ENCODE measurements at regions not wholly inside any gene's neighbourhood (a gene's known extent, or its start where the extent isn't known, plus 50 kb on each side); places are given as distances from the start of the nearest gene placed in this dataset.

DNA sequence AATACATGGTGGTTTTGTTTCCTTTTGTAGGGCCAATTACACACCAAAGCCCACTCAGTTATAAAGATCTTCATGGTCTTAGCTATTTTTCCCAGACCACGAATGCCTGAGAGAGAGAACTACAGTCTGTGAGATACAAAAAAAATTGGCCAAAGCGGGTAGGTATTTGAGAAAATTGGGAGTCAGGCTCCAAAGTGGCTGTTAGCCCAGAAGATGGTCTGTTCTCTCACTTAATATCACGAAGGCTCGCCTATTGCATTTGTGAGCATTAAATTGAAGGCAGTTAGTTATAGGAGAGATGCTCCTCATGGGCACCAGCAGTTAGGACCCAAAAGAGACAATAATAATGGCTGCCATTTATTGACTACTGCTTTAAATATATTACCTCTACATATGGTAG is 342.7 kb downstream of the PLPP3 start:
- TF ChIP-seq EP300 (IDR thresholded peaks at IDR 0.05), result no peak
- TF ChIP-seq POLR2A (IDR thresholded peaks at IDR 0.05), result no peak
- TF ChIP-seq, protein P1, sequence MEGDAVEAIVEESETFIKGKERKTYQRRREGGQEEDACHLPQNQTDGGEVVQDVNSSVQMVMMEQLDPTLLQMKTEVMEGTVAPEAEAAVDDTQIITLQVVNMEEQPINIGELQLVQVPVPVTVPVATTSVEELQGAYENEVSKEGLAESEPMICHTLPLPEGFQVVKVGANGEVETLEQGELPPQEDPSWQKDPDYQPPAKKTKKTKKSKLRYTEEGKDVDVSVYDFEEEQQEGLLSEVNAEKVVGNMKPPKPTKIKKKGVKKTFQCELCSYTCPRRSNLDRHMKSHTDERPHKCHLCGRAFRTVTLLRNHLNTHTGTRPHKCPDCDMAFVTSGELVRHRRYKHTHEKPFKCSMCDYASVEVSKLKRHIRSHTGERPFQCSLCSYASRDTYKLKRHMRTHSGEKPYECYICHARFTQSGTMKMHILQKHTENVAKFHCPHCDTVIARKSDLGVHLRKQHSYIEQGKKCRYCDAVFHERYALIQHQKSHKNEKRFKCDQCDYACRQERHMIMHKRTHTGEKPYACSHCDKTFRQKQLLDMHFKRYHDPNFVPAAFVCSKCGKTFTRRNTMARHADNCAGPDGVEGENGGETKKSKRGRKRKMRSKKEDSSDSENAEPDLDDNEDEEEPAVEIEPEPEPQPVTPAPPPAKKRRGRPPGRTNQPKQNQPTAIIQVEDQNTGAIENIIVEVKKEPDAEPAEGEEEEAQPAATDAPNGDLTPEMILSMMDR (IDR thresholded peaks at IDR 0.05), result no peak

DNA sequence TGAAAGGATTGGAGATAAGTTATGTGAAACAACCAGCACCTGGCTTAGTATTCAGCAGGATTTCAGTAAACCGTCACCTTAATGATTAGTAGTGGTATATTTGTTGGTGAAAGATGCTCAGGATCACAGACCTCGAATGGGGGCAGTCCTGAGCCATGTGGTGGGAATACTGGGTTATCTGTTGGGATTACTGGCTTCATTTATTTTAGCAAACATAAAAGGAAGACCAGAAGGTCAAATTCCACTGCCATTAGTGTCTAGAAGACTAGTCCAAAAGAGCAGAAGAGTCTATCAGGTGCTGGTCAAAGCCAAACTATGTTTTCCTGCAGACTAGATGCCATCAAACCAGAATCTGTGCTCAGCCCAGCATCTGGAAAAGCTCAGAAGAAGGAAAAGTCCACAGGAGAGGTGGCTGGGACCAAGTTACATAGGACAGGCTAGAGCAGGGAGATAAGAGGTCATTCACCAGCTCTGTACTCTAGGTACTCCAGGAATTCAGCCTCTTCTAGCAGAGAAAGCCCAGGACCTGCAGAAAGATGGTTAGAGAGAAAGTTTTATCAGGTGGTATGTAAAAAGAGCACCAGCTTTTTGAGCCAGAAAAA is 343.4 kb downstream of the PLPP3 start:
- TF ChIP-seq, protein P1 (IDR thresholded peaks at IDR 0.05), result no peak
- TF ChIP-seq POLR2A (IDR thresholded peaks at IDR 0.05), result no peak
- TF ChIP-seq EP300 (IDR thresholded peaks at IDR 0.05), result no peak
- intact Hi-C loops (cut with DNase I), result no loop called here
- Histone ChIP-seq H3K27me3 (no peaks in the 10 kb centered on the region), H3K4me3 (no peak overlapping the region), H3K9me3 (no peaks in the 10 kb centered on the region), H3K27ac (no peak overlapping the region), H3K36me3 (no peaks in the 10 kb centered on the region), H3K4me1 (ENCODE audit: insufficient read depth) (no peaks in the 10 kb centered on the region)
- 66 to 76% (median 67%) methylated on average over 2 of the region's 2 CpGs for WGBS, 3 donors
- DNase-seq, result no peak

More for the DNA sequence above, 342.7 kb downstream of the PLPP3 start:
- Histone ChIP-seq H3K4me3 (no peak overlapping the region), H3K9me3 (no peaks in the 10 kb centered on the region), H3K36me3 (no peaks in the 10 kb centered on the region), H3K27me3 (no peaks in the 10 kb centered on the region), H3K27ac (no peak overlapping the region), H3K4me1 (ENCODE audit: insufficient read depth) (no peaks in the 10 kb centered on the region)
- WGBS, 3 donors, result 92 to 95% (median 92%) methylated on average over 4 of the region's 4 CpGs
- intact Hi-C loops (cut with DNase I), result no loop called here
- no peak for DNase-seq

DNA sequence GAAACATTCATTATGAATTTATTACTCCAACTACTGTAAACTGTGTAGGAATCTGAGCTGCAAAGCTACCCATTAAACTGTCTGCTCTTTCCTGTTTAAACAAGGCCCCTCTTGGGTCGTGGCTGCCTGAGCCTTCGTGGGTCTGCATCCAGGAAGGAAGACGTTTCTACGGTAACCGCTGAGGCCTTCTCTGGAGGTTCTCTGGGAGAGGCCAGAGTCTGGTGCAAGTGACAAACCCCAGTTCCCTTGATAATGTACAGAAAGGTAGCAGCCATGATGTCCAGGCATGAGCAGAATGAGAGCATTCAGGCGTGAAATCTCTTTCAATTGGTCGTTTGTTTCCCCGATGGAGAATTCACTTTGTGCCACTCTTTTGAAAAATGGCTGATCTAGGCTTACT is 350.2 kb downstream of the PLPP3 start:
- no peak for DNase-seq

DNA sequence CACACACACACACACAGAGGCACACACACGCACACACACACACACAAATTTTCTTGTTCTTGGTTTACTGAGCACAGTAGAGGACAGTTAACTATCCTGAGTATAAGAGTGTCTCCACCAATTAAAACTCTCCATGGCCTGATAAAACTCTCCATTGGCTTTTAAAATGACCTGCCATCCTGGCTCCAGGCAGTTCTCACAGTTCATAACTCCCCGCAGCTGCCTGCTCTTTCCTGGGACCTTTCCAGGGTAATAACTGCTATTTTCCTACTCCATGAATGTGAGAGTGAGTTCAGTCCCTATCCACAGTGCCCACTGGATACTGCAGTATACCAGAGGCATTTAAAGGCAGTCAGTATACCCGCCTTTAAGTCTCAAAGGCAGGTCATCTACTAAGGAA is 351.5 kb downstream of the PLPP3 start:
- Histone ChIP-seq H3K9me3 (no peaks in the 10 kb centered on the region), H3K36me3 (no peaks in the 10 kb centered on the region), H3K27me3 (no peaks in the 10 kb centered on the region), H3K4me1 (ENCODE audit: insufficient read depth) (no peaks in the 10 kb centered on the region), H3K27ac (no peak overlapping the region), H3K4me3 (no peak overlapping the region)
- no peak for DNase-seq
- intact Hi-C loops (cut with DNase I), result no loop called here
- WGBS, 3 donors, result 74 to 89% (median 81%) methylated on average over 3 of the region's 3 CpGs
- TF ChIP-seq POLR2A (IDR thresholded peaks at IDR 0.05) (no peak), EP300 (IDR thresholded peaks at IDR 0.05) (no peak)
- TF ChIP-seq, protein P1 (IDR thresholded peaks at IDR 0.05), result no peak

More for the DNA sequence above, 350.2 kb downstream of the PLPP3 start:
- no peaks in the 10 kb centered on the region for H3K27me3 ChIP-seq
- 74 to 78% (median 77%) methylated on average over 8 of the region's 8 CpGs for WGBS, 3 donors
- no peaks in the 10 kb centered on the region for H3K4me1 ChIP-seq (ENCODE audit: insufficient read depth)
- TF ChIP-seq POLR2A (IDR thresholded peaks at IDR 0.05) (no peak), EP300 (IDR thresholded peaks at IDR 0.05) (no peak)
- TF ChIP-seq, protein P1 (IDR thresholded peaks at IDR 0.05), result no peak
- H3K4me3 ChIP-seq, result no peak overlapping the region
- no peaks in the 10 kb centered on the region for H3K9me3 ChIP-seq
- intact Hi-C loops (cut with DNase I), result no loop called here
- H3K27ac ChIP-seq, result no peak overlapping the region
- H3K36me3 ChIP-seq, result no peaks in the 10 kb centered on the region

Data from ovary (tissue), 7 donors.